ENCODE measurements at regions not wholly inside any gene's neighbourhood (a gene's known extent, or its start where the extent isn't known, plus 50 kb on each side); places are given as distances from the start of the nearest gene placed in this dataset.

GRCh38 chr10:130659528-130659927, 523.3 kb downstream of the GLRX3 start:
- Histone ChIP-seq H3K4me3 (no peak overlapping the region), H3K27ac (no peak overlapping the region), H3K4me1 (no peaks in the 10 kb centered on the region), H3K4me2 (no peak overlapping the region), H3K9me3 (no peaks in the 10 kb centered on the region)
- no peak for FAIRE-seq
- 9% methylated on average over 10 of the region's 10 CpGs for WGBS (ENCODE audit: missing lambda C conversion rate)
- ATAC-seq, result no peak
- no peak for DNase-seq (ENCODE audit: low read depth in 1 of 2, low spot score in 1 of 2)
- CTCF ChIA-PET, result no interaction called here
- POLR2A ChIA-PET, result no interaction called here
- no peak for TF ChIP-seq ZFP36 (IDR thresholded peaks at IDR 0.05; ENCODE audit: borderline replicate concordance, partially characterized antibody)
- no peak for TF ChIP-seq POLR2A (IDR thresholded peaks at IDR 0.05; ENCODE audit: low read length)
- TF ChIP-seq JUNB (IDR thresholded peaks at IDR 0.05), result no peak
- no peak for TF ChIP-seq EP300 (IDR thresholded peaks at IDR 0.05)
- TF ChIP-seq MAFK (IDR thresholded peaks at IDR 0.05; ENCODE audit: partially characterized antibody), result no peak
- TF ChIP-seq EHMT2 (IDR thresholded peaks at IDR 0.05; ENCODE audit: low read depth), result no peak
- TF ChIP-seq HES2 (IDR thresholded peaks at IDR 0.05), result no peak
- TF ChIP-seq CBX8 (IDR thresholded peaks at IDR 0.05), result no peak
- no peak for TF ChIP-seq TP53 (CRISPR knock-in tag; IDR thresholded peaks at IDR 0.05)
- no peak for TF ChIP-seq FOSB (CRISPR knock-in tag; IDR thresholded peaks at IDR 0.05)
- TF ChIP-seq RNF2 (IDR thresholded peaks at IDR 0.05; ENCODE audit: borderline replicate concordance, low read depth), result no peak
- TF ChIP-seq FOSL2 (IDR thresholded peaks at IDR 0.05), result no peak
- TF ChIP-seq FOSL2 (CRISPR knock-in tag; IDR thresholded peaks at IDR 0.05), result no peak
- no peak for TF ChIP-seq ZC3H11A (IDR thresholded peaks at IDR 0.05)
- no peak for TF ChIP-seq EHF (CRISPR knock-in tag; IDR thresholded peaks at IDR 0.05)
- no peak for TF ChIP-seq NR3C1 (IDR thresholded peaks at IDR 0.05)

DNA sequence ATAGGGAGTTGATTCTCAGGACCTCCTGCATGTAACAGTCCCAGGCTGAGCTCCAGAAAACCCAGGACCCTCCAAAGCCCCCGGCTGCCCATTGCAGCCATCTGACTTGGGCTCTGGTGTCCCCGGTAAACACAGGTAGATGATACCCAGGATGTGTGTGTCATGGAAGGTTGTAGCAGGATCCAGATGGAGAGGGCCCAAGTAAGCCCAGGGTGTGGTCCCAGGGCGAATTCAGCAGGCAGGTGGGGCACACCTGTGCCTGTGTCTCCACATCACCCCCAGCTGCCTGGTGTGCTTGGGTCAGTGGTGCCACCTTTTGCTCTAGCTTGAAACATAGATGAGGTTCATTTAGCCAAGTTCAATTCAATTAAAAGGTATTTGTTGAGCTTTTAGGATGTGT, 524.1 kb downstream of the GLRX3 start:
- Histone ChIP-seq H3K4me2 (no peak overlapping the region), H3K4me3 (no peak overlapping the region), H3K27ac (no peak overlapping the region), H3K4me1 (no peaks in the 10 kb centered on the region), H3K9me3 (no peaks in the 10 kb centered on the region)
- FAIRE-seq (no peak), ATAC-seq (no peak), DNase-seq (ENCODE audit: low read depth in 1 of 2, low spot score in 1 of 2) (no peak)
- TF ChIP-seq TP53 (CRISPR knock-in tag; IDR thresholded peaks at IDR 0.05), result no peak
- no peak for TF ChIP-seq FOSL2 (IDR thresholded peaks at IDR 0.05)
- TF ChIP-seq FOSL2 (CRISPR knock-in tag; IDR thresholded peaks at IDR 0.05), result no peak
- no peak for TF ChIP-seq PBX3 (IDR thresholded peaks at IDR 0.05)
- TF ChIP-seq FOXS1 (CRISPR knock-in tag; IDR thresholded peaks at IDR 0.05), result no peak
- no peak for TF ChIP-seq USF2 (IDR thresholded peaks at IDR 0.05)
- no peak for TF ChIP-seq EP300 (IDR thresholded peaks at IDR 0.05)
- TF ChIP-seq RFX5 (IDR thresholded peaks at IDR 0.05), result no peak
- no peak for TF ChIP-seq FOSB (CRISPR knock-in tag; IDR thresholded peaks at IDR 0.05)
- WGBS (ENCODE audit: missing lambda C conversion rate), result 4% methylated on average over 3 of the region's 3 CpGs
- ChIA-PET CTCF (no interaction called here), POLR2A (no interaction called here)

GRCh38 chr10:130661419-130661818, 525.2 kb downstream of the GLRX3 start:
- FAIRE-seq, result no peak
- POLR2A ChIA-PET, result no interaction called here
- ATAC-seq, result no peak
- 7% methylated on average over 7 of the region's 7 CpGs for WGBS (ENCODE audit: missing lambda C conversion rate)
- DNase-seq (ENCODE audit: low read depth in 1 of 2, low spot score in 1 of 2), result no peak
- no peak overlapping the region for H3K27ac ChIP-seq
- no peaks in the 10 kb centered on the region for H3K9me3 ChIP-seq
- H3K4me1 ChIP-seq, result no peaks in the 10 kb centered on the region
- CTCF ChIA-PET, result interaction anchor here (0.6 kb wide), 1 partner anchor 571 kb away, joined by 3 read pairs; no protein-coding TSS in a partner anchor
- H3K4me3 ChIP-seq, result no peak overlapping the region
- TF ChIP-seq RNF2 (IDR thresholded peaks at IDR 0.05; ENCODE audit: borderline replicate concordance, low read depth) (no peak), NPAS2 (CRISPR knock-in tag; IDR thresholded peaks at IDR 0.05; ENCODE audit: borderline replicate concordance) (no peak), ZC3H11A (IDR thresholded peaks at IDR 0.05) (no peak), ESRRA (IDR thresholded peaks at IDR 0.05; ENCODE audit: borderline replicate concordance, low read length) (no peak), RCOR1 (IDR thresholded peaks at IDR 0.05; ENCODE audit: low read depth, low read length) (no peak), CBX8 (IDR thresholded peaks at IDR 0.05) (no peak), EHMT2 (IDR thresholded peaks at IDR 0.05; ENCODE audit: low read depth) (no peak), POLR2A (IDR thresholded peaks at IDR 0.05; ENCODE audit: low read length) (no peak), SMC3 (IDR thresholded peaks at IDR 0.05) (no peak), TFCP2L1 (CRISPR knock-in tag; IDR thresholded peaks at IDR 0.05) (no peak), ATOH8 (CRISPR knock-in tag; IDR thresholded peaks at IDR 0.05; ENCODE audit: low read depth) (no peak), CBX2 (IDR thresholded peaks at IDR 0.05; ENCODE audit: borderline replicate concordance, low read depth) (no peak)
- H3K4me2 ChIP-seq, result no peak overlapping the region

Measured in A549 (cell line).